Fibroblast of peridontal ligament (primary cell): ENCODE measurements at regions not wholly inside any gene's neighbourhood (a gene's known extent, or its start where the extent isn't known, plus 50 kb on each side); places are given as distances from the start of the nearest gene placed in this dataset.
"Not testable (repeated sequence)": the region's sequence is repeated elsewhere in the genome, so short reads cannot be mapped to it uniquely, and the experiment has no call there.

Experiments
- DNase-seq: peaks from one replicate; pipeline ENCODE4 v3.0.0-alpha.2; 2010; ENCODE audit errors: extremely low read depth

DNA sequence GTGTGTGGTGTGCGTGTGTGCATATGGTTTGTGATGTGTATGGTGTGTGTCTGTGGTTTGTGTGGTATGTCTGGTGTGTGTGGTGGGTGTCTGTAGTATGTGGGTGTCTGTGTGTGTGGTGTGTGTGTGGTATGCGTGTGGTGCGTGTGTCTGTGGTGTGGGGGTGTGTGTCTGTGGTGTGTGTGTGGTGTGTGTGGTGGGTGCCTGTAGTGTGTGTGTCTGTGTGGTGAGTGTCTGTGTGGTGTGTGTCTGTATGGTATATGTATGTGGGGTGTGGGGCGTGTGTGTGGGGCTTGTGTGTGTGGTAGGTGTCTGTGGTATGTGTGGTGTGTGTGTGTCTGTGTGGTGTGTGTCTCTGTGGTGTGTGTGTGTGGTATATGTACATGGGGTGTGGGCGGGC is 300.7 kb downstream of the TEX29 start:
- DNase-seq, result no peak

DNA sequence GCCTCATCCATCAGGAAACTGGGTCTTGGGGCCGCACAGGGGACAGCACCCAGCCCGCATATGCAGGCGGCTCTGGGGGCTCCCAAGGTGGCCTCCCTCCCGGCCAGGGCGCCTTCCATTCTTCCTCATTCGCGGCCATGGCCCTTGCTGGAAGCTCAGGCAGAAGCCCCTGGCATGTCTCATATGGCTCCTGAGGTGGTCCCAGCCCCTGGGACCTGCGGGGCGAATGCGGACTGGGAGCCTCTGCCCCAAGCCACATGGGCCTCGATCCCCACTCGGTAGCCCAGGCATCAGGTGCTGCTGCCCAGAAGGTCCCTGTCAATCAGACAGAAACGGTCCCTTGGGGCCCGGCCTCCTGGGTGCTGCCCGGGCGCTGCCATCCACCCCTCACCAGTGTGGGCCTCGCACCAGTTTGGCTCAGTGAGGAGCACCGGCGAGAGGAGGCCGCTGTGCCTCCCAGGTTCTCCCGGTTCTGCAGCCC is 301.6 kb downstream of the TEX29 start:
- DNase-seq, result no peak

DNA sequence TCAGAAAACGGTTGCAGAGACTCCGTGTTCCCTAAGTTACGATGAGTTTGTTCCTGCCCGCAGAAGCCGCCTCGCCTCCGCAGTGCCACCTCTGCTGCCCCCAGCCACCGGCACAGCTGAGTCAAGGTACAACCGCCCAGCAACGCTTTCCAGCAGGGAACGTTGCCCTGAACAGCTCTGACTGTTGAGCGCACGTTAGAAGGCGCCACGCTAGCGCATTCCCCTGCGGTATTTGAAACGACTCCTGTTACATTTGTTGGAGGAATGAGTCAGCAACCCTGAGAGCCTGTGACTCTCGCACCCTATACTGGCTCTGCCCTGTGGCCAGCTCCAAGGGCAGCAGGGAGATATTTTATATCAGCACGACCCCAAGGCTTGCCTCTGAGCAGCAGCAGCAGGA is 302.8 kb downstream of the TEX29 start:
- no peak for DNase-seq

DNA sequence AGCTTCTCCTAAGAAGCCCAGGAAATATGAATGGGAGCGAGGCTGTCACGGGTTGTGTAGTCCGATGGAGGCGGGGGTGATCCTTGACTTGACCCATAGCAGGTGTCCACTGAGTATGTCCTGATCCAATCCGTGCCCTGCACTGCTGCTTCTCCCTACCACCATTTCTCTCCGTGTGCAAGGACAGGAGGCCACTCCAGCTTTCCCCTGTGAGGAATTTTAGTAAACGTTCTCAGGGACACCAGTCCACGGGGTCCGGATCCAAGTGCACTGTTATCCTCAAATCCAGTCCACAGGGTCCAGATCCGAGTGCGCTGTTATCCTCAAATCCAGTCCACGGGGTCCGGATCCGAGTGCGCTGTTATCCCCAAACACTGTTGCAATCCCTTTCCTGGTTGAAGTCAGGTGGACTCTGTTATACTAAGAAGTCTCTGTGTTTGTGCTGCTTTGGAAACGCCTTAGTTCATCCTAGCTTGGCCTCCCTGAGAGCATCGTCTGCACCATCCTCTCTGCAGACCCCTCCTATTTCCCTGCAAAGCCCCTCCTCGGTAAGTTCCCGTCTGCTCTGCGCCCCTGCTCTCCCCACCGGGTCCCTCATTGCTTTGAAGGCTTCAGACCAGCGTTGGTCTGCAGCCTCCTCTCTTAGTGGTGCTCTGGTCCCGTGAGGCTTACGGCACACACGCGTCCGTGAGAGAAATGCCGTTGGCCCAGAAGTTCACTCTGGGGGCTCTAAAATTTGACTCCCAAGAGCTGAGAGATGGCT is 303.5 kb downstream of the TEX29 start:
- no peak for DNase-seq

DNA sequence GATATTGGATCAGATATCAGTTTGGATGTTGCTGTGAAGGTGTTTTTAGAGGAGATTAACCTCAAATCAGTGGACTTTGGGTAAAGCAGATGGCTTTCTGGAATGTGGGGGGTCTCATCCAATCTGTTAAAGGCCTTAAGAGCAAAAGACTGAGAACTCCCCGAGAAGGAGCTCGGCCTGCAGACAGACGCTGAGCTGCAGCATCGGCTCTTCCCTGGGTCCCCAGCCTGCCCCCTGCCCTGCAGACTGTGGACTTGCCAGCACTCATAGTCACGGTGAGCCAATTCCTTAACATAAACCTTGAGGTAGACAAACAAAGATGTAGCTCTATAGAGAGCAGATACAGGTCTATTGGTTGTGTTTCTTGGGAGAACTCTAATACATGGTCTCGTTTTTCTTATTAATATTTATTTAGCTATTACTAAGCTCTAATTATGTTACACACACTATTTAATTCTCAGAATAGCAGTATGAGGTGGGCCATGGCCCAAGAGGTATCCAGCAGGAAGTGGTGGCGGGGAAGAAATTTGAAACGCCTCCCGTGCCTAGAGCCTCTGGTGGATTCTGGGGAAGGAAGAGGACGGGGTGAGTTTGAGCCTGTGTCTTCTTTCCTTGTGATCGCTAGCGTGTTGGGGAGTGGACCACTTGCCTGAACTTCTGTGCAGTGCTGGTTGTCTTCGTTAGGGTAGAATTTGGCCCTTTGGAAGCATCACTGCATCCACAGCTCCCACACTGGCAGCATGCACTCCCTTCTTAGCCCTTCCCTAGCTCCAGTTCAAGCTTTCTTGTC is 305.3 kb downstream of the TEX29 start:
- DNase-seq, result no peak

DNA sequence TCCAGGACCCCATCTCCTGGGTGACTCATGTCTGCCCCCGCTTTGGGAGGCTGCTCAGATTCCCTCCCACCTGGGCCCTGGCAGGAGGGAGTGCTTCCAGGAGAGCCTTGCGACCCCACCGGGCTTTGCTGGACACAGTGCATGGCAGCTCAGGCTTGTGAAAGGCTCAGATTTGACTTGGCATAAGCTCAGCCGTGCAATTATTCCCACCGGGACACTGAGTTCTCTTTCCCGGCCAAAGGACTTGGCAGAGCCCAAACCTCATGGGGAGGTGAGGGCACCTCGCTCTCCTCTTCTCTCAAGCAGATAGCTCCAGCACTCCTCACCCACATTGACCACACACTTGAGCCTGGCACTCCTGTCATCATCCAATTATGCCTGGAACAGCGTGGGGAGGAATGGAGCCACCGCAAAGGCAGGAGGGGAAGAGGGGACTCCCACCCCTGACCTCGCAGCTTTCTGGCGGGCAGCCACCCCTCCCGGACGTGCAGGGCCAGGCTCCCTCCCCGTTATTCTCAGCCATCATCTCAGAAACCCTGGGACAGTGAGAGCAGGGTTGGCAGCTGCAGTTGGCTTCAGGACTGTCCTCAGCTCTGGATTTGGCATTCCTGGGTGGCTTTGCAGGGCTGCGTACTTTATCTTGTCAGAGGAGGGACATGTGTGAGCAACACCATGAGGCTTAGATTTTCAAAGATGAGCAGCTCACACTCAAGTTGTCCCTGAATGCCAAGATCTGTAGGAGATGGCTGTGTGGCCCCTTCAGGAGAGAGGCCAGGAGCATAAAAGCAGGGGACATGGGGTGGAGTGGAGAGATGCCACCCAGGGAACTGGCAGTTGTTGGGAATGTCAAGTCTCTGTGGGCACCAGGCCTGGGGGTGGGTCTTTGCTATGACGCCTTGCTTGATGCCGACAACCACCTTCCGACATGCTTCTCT is 306.2 kb downstream of the TEX29 start:
- no peak for DNase-seq

DNA sequence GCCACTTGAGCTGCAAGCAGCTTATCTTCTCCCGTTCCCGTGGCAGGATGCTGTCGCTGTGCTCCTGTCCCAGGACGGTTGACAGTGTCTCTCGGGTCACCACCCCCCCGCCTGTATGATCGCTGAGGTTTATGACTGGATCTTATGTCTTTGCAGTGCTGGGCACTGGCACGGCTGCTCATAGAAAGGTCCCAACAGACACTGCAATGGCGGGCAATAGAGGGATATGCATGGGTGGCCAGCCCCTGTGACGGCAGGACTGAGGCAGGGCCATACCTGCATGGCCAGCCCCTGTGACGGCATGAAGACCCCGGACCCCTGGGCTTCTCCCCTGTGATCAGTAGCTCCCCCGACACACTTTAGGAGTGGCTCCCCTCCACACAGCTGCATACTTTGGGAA is 307.2 kb downstream of the TEX29 start:
- DNase-seq, result no peak

DNA sequence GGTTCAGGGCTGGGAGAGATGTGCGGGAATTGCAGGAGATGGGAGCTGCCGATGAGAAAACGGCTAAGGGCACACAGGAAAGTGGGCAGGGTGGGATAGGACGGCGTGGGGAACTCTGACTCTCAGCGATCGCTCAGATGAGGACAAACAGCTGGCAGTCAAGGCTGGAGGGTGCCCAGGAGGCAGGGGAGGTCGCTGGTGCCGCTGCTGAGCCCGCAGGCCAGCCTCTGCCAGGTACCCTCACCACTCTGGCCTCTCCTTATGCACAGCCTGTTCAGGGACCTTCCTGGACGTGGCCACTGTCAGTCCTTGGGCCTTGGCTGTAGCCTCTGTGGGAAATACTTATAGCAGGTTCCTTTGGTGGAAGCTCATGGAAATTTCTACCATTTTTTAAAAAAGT is 308.6 kb downstream of the TEX29 start:
- no peak for DNase-seq

DNA sequence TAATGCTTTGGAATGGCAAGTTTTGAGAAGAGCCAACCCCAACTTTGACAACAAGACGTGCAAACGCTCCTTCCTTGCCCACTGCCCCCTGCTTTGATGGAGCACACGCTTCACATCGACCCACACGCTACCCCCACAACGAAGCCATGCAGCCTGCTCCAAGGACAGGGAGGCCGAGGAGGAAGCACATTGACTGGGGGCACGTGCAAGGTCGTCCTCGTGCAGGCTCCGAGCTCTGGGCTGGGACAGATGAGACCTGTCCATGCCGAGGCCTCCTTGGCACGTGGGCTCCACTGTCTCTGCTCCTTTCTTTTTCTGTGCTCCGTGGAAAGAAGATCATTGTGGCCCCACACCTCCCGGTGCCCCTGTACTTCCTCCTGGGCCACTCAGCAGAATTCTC is 309.0 kb downstream of the TEX29 start:
- no peak for DNase-seq

DNA sequence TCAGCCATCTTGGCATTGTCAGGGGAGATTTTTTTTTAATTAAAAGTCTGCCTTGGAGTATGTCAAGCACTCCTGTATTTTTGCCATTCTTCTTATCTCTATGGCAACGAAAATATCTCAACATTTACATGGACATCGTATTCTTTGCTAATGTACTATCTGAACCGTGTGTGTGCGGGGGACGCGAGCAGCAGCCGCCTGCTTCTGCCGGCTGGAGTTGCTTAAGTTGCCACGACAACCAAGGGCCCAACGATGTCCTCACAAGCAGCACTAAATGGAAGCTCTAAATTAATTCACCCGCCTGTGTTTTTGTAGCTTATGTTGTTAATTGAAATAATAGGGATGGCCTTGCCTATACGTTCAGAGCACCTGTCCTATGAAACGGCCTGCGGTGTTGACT is 309.5 kb downstream of the TEX29 start:
- DNase-seq, result no peak

DNA sequence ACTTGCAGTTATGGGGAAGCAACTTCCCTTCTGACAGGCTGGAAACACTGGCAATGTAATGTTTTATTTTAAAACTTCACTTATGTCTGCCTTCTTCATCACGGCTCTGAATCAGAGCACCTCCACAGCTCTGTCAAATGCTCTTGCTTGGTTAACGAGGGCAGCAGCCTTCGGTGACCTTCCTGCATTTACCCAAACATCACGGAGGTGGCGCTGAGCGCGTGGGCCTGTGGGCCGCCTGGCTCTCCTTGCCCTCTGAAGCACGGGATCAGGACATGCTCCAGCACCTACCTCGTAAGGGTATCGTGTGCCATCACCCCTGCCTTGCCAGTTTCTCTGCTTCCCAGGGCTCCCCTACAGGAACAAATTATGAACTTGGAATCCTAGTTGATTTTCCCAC is 310.0 kb downstream of the TEX29 start:
- no peak for DNase-seq

DNA sequence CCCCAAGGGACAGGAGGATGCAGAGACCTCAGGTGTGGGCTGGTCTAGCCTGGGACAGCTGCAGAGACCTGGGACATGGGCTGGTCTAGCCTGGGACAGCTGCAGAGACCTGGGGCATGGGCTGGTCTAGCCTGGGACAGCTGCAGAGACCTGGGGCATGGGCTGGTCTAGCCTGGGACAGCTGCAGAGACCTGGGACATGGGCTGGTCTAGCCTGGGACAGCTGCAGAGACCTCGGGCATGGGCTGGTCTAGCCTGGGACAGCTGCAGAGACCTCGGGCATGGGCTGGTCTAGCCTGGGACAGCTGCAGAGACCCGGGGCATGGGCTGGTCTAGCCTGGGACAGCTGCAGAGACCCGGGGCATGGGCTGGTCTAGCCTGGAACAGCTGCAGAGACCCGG is 310.8 kb downstream of the TEX29 start:
- DNase-seq, result not testable (repeated sequence)

DNA sequence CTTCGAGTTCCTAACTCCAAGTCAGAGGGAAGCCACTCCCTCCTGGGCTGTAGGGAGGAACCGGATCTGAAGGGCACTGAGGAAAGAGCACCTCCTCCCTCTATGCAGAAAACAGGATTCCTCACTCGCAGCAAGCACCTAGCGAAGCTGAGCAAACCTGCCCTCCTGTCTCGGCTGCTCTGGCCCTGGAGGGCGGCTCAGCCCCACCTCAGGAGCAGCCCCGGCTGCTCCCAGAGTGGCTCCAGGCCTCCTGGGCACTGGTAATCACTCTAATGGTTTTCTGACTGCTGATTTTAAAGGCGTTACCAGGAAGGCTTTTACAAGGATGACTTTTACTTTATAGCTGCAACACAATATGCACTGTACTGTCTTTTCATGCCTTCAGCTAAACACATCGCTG is 312.5 kb downstream of the TEX29 start:
- no peak for DNase-seq

DNA sequence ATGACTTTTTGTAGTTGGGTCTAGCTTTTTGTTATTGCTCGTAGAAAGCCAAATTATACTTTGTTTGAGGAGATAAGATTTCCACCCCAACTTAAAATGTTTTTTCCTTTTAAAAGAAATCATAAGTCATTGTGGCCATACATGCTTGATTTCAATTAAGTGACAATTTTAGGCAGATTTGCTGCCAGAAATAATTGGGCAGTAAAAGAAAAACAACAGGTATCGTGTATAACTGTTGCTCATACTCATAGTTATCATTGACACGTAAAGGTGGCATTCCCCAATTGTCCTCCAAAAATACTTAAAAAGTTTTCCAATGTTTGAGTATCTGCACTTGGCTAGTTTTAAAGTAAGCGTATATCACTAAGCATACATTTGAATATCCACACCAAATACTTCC is 313.0 kb downstream of the TEX29 start:
- DNase-seq, result no peak

DNA sequence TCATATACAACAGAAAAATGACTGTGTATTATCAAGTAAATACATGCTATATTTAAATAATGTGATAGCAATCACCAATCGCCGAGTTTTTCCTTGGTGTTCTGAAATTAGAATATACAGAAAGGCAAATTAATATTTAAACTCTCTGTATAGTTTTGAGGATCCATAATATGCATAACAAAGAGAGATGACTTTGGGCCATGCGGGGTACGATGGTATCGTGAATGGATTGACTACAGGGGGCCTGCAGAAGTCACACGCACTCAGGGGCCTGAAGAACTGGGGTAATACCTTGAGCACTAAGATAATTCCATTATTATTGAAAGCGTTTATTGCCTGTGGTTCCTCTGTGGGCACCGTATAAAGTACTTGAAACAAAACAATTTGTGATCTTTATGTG is 314.0 kb downstream of the TEX29 start:
- DNase-seq, result no peak

DNA sequence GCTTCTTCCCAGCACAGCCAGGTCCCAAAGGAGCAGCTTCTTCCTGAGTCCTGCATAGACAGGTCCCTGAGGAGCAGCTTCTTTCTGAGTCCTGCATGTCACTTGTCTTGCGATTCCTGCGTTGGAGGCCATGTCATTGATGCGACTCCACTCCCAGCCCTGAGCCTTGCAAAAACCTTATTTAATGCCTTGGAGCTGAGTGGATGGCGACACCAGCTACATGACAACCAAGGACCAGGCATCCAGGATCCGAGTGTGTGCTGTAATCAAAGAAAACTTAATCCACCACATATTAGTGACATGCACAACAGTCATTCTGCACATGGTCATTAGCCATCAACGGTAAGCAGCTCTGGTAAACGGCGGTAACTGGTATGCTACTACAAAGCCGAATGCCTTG is 315.8 kb downstream of the TEX29 start:
- no peak for DNase-seq

DNA sequence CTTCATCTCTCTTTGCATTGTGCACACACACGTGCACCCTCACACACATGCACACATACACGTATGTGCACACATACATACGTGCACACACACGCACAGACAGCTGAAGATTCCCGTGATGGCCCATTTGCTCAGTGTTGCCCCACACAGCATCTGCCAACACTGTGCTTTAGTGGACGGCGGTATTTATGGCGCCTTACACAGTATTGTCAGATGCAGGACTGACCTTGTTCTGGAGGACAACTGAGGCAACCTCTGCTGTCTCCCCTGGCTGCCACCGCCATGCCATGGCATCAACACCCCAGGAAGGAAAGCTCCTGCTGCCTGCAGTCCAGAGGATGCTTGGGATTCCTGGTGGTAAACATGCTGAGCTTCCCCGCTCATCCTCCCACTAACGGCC is 316.4 kb downstream of the TEX29 start:
- no peak for DNase-seq

DNA sequence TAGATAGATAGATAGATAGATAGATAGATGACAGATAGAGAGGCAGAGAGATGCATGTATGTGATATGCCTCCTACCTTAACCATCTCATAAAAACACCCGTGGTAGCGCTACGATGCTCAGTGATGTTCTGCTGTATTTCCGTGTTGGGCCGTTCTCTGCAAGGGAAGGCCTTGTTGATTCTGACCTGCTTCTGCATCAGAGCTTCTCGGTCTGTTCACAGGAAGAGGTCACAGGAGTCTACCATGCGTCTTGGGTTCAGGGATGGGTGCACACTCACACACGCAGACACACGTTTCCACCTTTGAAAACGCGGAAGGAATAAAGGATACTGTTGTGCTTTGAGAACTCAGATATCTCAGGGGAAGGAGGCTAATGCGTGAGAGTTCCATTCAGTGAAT is 316.9 kb downstream of the TEX29 start:
- no peak for DNase-seq

DNA sequence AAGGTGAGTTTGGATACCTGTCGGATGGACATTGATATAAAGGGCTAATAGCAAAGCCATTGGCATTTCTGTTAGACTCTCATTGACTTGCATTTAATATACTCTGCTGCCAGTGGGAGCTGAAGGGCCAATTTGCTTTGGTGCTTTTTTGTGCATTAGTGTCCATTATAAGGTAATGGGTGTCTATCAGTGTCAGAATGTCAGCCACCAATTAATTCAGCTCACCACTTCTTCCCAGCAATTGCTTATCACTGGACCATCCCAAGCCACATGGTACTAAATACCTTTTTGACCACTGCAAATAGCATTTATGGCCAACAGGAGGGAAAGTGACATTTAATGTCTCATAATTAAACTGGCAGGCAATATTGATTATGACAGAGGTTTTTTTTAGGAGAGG is 317.8 kb downstream of the TEX29 start:
- DNase-seq, result no peak

DNA sequence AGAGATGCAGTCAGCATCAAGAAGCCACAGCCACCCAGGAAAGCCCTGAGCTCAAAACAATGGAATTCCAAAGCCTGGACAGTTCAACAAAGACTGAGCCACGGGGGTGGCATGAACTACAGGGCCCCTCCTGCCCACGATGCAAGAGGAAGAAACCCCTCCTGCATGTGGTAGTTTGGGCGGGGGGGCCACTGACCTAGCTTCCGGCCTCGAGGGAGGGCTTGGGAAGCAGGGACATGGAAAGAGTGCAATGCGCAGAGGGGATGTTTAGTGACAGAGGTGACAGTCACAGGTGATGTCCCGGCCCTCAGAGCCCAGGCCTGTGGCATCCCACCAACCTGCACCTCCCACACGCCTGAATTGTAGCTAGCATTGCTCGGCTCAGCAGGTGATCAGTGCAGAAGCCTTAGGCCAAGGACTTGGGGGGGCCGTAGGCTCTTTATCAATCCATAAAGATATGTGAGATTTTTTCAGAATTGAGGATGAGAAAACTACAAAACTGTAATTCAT is 318.8 kb downstream of the TEX29 start:
- no peak for DNase-seq

DNA sequence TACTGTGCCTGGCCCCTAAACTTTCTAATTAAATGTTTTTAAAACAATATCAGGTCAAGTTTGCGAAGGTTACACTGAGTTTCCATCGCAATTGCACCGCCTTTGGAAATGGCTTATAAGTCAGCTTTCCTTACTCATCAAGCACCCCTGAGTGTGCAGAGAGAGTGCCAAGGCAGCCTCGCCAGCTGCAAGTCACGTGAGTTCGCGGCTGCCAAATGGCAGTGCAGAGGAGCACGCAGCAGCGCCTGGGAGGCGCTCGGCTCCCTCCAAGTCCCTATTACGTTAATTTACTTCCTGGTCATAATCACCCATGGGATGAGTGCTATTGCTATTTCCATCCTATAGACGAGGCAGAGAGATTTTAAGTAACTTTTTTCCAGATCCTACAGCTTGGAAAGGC is 319.6 kb downstream of the TEX29 start:
- DNase-seq, result no peak

DNA sequence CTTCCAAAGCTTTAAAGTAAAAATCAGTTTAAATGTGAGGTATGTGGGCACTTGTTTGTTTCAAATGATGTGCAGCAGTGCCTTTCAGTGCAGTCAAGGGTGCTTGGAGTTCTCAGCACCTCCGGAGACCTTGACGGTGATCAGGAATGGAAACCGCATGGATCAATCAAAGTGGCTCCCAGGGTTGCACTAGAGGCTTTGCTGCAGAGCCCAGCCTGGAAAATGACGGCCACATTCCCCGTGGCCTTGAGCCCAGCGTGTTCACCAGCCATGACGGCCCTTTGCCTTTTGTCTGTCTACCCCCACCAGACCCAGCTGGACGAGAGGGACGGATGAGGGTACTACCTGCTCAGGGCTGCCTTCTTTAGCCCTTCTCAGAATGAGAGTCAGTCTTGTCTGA is 320.0 kb downstream of the TEX29 start:
- DNase-seq, result no peak
